Nephron progenitor cell (in vitro differentiated cells): ENCODE measurements at regions not wholly inside any gene's neighbourhood (a gene's known extent, or its start where the extent isn't known, plus 50 kb on each side); places are given as distances from the start of the nearest gene placed in this dataset.

Experiments used
- DNase-seq: peaks from one replicate; pipeline ENCODE4 v3.0.0; 2021
- H3K27ac Mint-ChIP-seq: 2 replicates; pipeline ENCODE4 v1.8.0; 2021; ENCODE audit warnings: mild to moderate bottlenecking, moderate library complexity, mixed read lengths
- H3K27me3 Mint-ChIP-seq: 2 replicates; pipeline ENCODE4 v1.8.0; 2021; ENCODE audit warnings: mild to moderate bottlenecking, low read depth, mixed read lengths; ENCODE audit not compliant: poor library complexity
- H3K36me3 Mint-ChIP-seq: 2 replicates; pipeline ENCODE4 v1.8.0; 2021; ENCODE audit warnings: low read depth, mixed read lengths
- H3K4me1 Mint-ChIP-seq: 2 replicates; pipeline ENCODE4 v1.8.0; 2021; ENCODE audit warnings: mixed read lengths
- H3K4me3 Mint-ChIP-seq: 2 replicates; pipeline ENCODE4 v1.8.0; 2021; ENCODE audit warnings: mild to moderate bottlenecking, moderate library complexity, mixed read lengths
- H3K9me3 Mint-ChIP-seq: 2 replicates; pipeline ENCODE4 v1.8.0; 2021; ENCODE audit warnings: mild to moderate bottlenecking, moderate library complexity, mixed read lengths
- CTCF ChIP-seq: fragments of 200-600 bp; sonication (generic); IDR thresholded peaks from 2 replicates; pipeline ENCODE4 v1.5.0; 2021; ENCODE audit warnings: antibody characterized with exemption

GRCh38 chr2:156659694-156660093 lies 223.5 kb downstream of the GPD2 start:
- H3K9me3 Mint-ChIP-seq = peaks cover 4% of the 10 kb centered on the region
- no peaks in the 10 kb centered on the region for H3K36me3 Mint-ChIP-seq
- TF ChIP-seq CTCF = no peak
- no peaks in the 10 kb centered on the region for H3K4me1 Mint-ChIP-seq
- no peak for DNase-seq
- peaks cover 3% of the 10 kb centered on the region for H3K27me3 Mint-ChIP-seq
- H3K4me3 Mint-ChIP-seq = no peak overlapping the region
- H3K27ac Mint-ChIP-seq = no peak overlapping the region

GRCh38 chr2:156663757-156664409 lies 227.7 kb downstream of the GPD2 start:
- DNase-seq = no peak
- peaks cover 7% of the 10 kb centered on the region for H3K27me3 Mint-ChIP-seq
- TF ChIP-seq CTCF = no peak
- no peaks in the 10 kb centered on the region for H3K36me3 Mint-ChIP-seq
- H3K9me3 Mint-ChIP-seq = peaks cover 24% of the 10 kb centered on the region
- H3K4me1 Mint-ChIP-seq = no peaks in the 10 kb centered on the region
- H3K27ac Mint-ChIP-seq = no peak overlapping the region
- H3K4me3 Mint-ChIP-seq = no peak overlapping the region

- TF ChIP-seq CTCF = no peak
- H3K4me1 Mint-ChIP-seq = no peaks in the 10 kb centered on the region
- no peaks in the 10 kb centered on the region for H3K36me3 Mint-ChIP-seq
- DNase-seq = no peak
- no peak overlapping the region for H3K4me3 Mint-ChIP-seq
- peaks cover 28% of the 10 kb centered on the region for H3K9me3 Mint-ChIP-seq
- H3K27ac Mint-ChIP-seq = no peak overlapping the region
- peaks cover 7% of the 10 kb centered on the region for H3K27me3 Mint-ChIP-seq
Observed at GRCh38 chr2:156666130-156666785, 230.1 kb downstream of the GPD2 start.

- Mint-ChIP-seq H3K36me3 (no peaks in the 10 kb centered on the region), H3K27me3 (peaks cover 7% of the 10 kb centered on the region), H3K4me1 (no peaks in the 10 kb centered on the region), H3K27ac (no peak overlapping the region), H3K4me3 (no peak overlapping the region), H3K9me3 (peaks cover 25% of the 10 kb centered on the region)
- no peak for TF ChIP-seq CTCF
- no peak for DNase-seq
Observed at GRCh38 chr2:156670104-156670503, 233.9 kb downstream of the GPD2 start.

GRCh38 chr2:156671706-156672361 lies 235.7 kb downstream of the GPD2 start:
- Mint-ChIP-seq H3K27me3 (peaks cover 7% of the 10 kb centered on the region), H3K4me3 (no peak overlapping the region), H3K4me1 (no peaks in the 10 kb centered on the region), H3K36me3 (no peaks in the 10 kb centered on the region), H3K9me3 (peaks cover 22% of the 10 kb centered on the region), H3K27ac (no peak overlapping the region)
- no peak for DNase-seq
- TF ChIP-seq CTCF = no peak
